Esophagus muscularis mucosa (tissue), 4 donors: ENCODE measurements at regions not wholly inside any gene's neighbourhood (a gene's known extent, or its start where the extent isn't known, plus 50 kb on each side); places are given as distances from the start of the nearest gene placed in this dataset.

Experiments used
- DNase-seq: peaks from one replicate; pipeline ENCODE4 v3.0.0-alpha.2; 2017; ENCODE audit errors: extremely low spot score
- H3K27ac ChIP-seq, 4 donors: fragments of 200-600 bp; sonication (generic); replicated peaks in 1 of 4; 1 replicate in 3 of 4; 2 replicates in 1 of 4; pipeline ENCODE4 v1.5.1; 2016 to 2019; ENCODE audit warnings: mild to moderate bottlenecking in 1 of 4
- H3K27me3 ChIP-seq, 4 donors: fragments of 200-600 bp; sonication (generic); one replicate each; pipeline versions ENCODE4 v1.5.1 to v1.6.0; 2016 to 2019
- H3K36me3 ChIP-seq, 4 donors: fragments of 200-600 bp; sonication (generic); one replicate each; pipeline ENCODE4 v1.5.1; 2016 to 2019
- H3K4me1 ChIP-seq, 4 donors: fragments of 200-600 bp; sonication (generic); one replicate each; pipeline ENCODE4 v1.5.1; 2016 to 2019
- H3K4me3 ChIP-seq, 4 donors: fragments of 200-600 bp; sonication (generic); 1 replicate in 2 of 4; 2 replicates in 2 of 4; pipeline ENCODE4 v1.5.1; 2016 to 2019; ENCODE audit warnings: mild to moderate bottlenecking in 4 of 4, moderate library complexity in 1 of 4
- H3K9me3 ChIP-seq, 4 donors: fragments of 200-600 bp; sonication (generic); 1 replicate in 3 of 4; 2 replicates in 1 of 4; pipeline ENCODE4 v1.5.1; 2016 to 2019
- EP300 ChIP-seq: sonication (generic); formaldehyde crosslinking; IDR thresholded peaks from one replicate; pipeline ENCODE4 v1.6.1; 2017; ENCODE audit warnings: antibody characterized with exemption
- POLR2A ChIP-seq: fragments of 450-650 bp; IDR thresholded peaks from one replicate; pipeline ENCODE4 v1.6.1; 2017; ENCODE audit warnings: antibody characterized with exemption, moderate library complexity, mild to moderate bottlenecking, low read depth
- POLR2AphosphoS5 ChIP-seq, 2 donors: sonication (generic); formaldehyde crosslinking; IDR thresholded peaks; one replicate each; pipeline ENCODE4 v1.6.1; 2017; ENCODE audit warnings: antibody characterized with exemption in 2 of 2
- WGBS: methylation state at CpG from one replicate; pipeline ENCODE4 v1.1.5; 2018; 5-methylcytosine and 5-hydroxymethylcytosine counted together
- intact Hi-C: fragments of 100-400 bp; cut with DNase I; formaldehyde crosslinking; loops from one replicate; pipeline ENCODE4 v1.15.1; 2023
- TF ChIP-seq, protein P1 (sequence below), 3 experiments: fragments of 200-600 bp in 2 of 3; fragments of 450-650 bp in 1 of 3; sonication (generic) in 2 of 3; IDR thresholded peaks; one replicate each; pipeline ENCODE4 v1.5.1; 2017 to 2019; ENCODE audit warnings: antibody characterized with exemption in 3 of 3, mild to moderate bottlenecking in 2 of 3, moderate library complexity in 1 of 3

DNA sequence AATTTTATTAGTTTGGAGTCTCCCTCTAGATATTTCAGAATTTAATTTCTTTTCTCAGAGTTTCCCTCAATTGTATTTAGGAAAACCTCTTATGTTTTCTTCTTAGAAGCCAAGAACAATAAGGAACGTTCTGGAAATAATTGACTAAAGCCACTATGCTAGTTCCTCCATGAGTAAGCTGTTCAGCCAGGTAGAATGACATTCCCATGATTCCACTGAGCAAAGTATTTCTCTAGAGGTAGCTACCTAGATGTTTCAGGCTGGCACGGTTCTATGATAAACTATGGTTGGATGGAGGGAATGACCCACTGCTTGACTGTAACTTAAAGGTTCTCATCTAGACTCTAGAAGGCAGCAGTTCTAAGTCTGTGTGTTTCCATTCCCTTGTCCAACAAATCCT lies 62.4 kb downstream of the CLDN17 start:
- intact Hi-C loops: no loop called here
- DNase-seq: no peak
- Histone ChIP-seq H3K4me3 (no peak overlapping the region), H3K27me3 (no peaks in the 10 kb centered on the region), H3K4me1 (no peaks in the 10 kb centered on the region), H3K36me3 (no peaks in the 10 kb centered on the region), H3K9me3 (no peaks in the 10 kb centered on the region), H3K27ac (no peak overlapping the region)
- TF ChIP-seq, protein P1, sequence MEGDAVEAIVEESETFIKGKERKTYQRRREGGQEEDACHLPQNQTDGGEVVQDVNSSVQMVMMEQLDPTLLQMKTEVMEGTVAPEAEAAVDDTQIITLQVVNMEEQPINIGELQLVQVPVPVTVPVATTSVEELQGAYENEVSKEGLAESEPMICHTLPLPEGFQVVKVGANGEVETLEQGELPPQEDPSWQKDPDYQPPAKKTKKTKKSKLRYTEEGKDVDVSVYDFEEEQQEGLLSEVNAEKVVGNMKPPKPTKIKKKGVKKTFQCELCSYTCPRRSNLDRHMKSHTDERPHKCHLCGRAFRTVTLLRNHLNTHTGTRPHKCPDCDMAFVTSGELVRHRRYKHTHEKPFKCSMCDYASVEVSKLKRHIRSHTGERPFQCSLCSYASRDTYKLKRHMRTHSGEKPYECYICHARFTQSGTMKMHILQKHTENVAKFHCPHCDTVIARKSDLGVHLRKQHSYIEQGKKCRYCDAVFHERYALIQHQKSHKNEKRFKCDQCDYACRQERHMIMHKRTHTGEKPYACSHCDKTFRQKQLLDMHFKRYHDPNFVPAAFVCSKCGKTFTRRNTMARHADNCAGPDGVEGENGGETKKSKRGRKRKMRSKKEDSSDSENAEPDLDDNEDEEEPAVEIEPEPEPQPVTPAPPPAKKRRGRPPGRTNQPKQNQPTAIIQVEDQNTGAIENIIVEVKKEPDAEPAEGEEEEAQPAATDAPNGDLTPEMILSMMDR (IDR thresholded peaks at IDR 0.05): no peak
- no peak for TF ChIP-seq POLR2A
- TF ChIP-seq EP300: no peak
- no peak for TF ChIP-seq POLR2AphosphoS5 (IDR thresholded peaks at IDR 0.05)
- WGBS: 80% methylated on average over 2 of the region's 2 CpGs

DNA sequence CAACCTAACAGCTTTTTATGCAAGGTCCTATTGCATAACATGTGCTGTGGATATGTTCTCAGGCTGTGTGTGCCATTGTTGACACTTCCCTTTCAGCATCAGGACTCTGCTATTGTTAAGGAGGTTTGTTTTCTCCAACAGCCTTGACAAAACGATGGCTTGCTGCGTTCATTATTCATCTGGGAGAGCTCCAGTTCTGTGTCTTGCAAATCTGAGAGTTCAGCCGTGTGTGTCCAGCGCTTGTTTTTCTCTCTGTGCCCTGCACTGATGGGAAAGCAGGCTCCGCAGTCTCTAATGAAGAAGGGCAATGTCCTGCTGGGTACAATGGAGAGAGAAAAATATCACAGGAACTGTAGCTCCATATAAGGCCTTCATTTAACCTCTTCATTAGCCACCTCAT lies 63.7 kb downstream of the CLDN17 start:
- no peak for TF ChIP-seq EP300
- TF ChIP-seq, protein P1 (IDR thresholded peaks at IDR 0.05): no peak
- no peak for TF ChIP-seq POLR2A
- TF ChIP-seq POLR2AphosphoS5 (IDR thresholded peaks at IDR 0.05): no peak
- H3K9me3 ChIP-seq: no peaks in the 10 kb centered on the region
- intact Hi-C loops: no loop called here
- no peaks in the 10 kb centered on the region for H3K4me1 ChIP-seq
- H3K36me3 ChIP-seq: no peaks in the 10 kb centered on the region
- H3K27me3 ChIP-seq: no peaks in the 10 kb centered on the region
- no peak for DNase-seq
- H3K27ac ChIP-seq: no peak overlapping the region
- WGBS: 67% methylated on average over 5 of the region's 5 CpGs
- no peak overlapping the region for H3K4me3 ChIP-seq

DNA sequence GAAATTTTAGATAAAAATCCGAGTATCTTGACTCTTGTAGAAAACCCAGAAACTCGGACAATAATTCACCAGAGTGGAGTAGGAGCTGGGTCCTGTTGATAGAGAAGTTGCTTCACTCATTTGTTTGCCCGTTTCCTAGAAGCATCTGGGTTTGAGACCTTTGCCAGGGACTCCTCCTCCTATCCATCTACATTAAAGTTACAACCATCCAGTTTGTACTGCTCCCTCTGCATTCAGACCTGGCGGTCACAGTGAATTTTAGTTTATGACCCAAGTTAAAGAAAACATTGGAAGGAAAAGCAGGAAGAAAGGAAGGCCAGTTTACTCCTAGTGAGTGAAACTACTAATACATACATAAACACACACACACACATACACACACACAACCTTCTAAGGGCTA lies 64.6 kb downstream of the CLDN17 start:
- no peaks in the 10 kb centered on the region for H3K9me3 ChIP-seq
- H3K36me3 ChIP-seq: no peaks in the 10 kb centered on the region
- H3K4me3 ChIP-seq: no peak overlapping the region
- H3K27me3 ChIP-seq: no peaks in the 10 kb centered on the region
- intact Hi-C loops: no loop called here
- no peak overlapping the region for H3K27ac ChIP-seq
- no peaks in the 10 kb centered on the region for H3K4me1 ChIP-seq
- 78% methylated on average over 4 of the region's 4 CpGs for WGBS
- TF ChIP-seq POLR2AphosphoS5 (IDR thresholded peaks at IDR 0.05) (no peak), POLR2A (no peak), EP300 (no peak)
- TF ChIP-seq, protein P1 (IDR thresholded peaks at IDR 0.05): no peak
- no peak for DNase-seq

DNA sequence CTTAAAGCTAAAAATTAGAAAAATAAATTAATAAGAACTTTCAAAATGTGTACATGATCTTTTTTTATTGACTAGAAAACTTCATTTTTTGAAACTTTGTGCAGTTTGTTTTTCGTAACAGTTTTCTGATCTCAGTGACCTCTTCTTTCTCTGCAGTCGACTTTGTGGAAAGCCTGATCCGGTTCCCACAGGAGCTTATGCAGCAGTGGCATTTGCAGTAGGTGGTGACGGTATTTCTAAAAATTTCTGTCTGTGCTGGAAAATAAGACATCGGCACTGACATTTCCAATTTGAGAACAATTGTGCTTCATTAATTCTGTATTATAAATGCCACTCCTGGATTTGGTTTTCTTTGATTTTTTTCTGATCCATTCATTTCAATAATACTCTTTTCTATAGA lies 68.8 kb downstream of the CLDN17 start:
- intact Hi-C loops: no loop called here
- no peak for DNase-seq

More for the DNA sequence above, 68.8 kb downstream of the CLDN17 start:
- TF ChIP-seq, protein P1 (IDR thresholded peaks at IDR 0.05): no peak
- no peak for TF ChIP-seq EP300
- TF ChIP-seq POLR2AphosphoS5 (IDR thresholded peaks at IDR 0.05): no peak
- no peak for TF ChIP-seq POLR2A
- Histone ChIP-seq H3K4me1 (no peaks in the 10 kb centered on the region), H3K27ac (no peak overlapping the region), H3K9me3 (no peaks in the 10 kb centered on the region), H3K4me3 (no peak overlapping the region), H3K36me3 (no peaks in the 10 kb centered on the region), H3K27me3 (no peaks in the 10 kb centered on the region)
- WGBS: 81% methylated on average over 5 of the region's 5 CpGs
